GM12878 (cell line): ENCODE measurements at regions not wholly inside any gene's neighbourhood (a gene's known extent, or its start where the extent isn't known, plus 50 kb on each side); places are given as distances from the start of the nearest gene placed in this dataset.

ENCODE experiments used
- ATAC-seq: fragments of 200-7000 bp; cut with Tn5 transposase; 3 replicates; pipeline ENCODE4 v1.9.1; 2020; ENCODE audit warnings: mild to moderate bottlenecking, moderate library complexity
- BruUV-seq: library from RNA; stranded (reverse); fragments of 400-500 nt; replicated peaks from 2 replicates; lab custom pipeline; 2021; lab: Mats Ljungman, UMichigan
- CTCF ChIA-PET: fragments of 300-600 bp; sonication (Branson Sonifier 250); formaldehyde crosslinking; extraction: SDS; loops from one replicate; lab custom pipeline; 2021; ENCODE audit warnings: inconsistent platforms; lab: Yijun Ruan, JAX
- POLR2A ChIA-PET: fragments of 350-600 bp; formaldehyde crosslinking; extraction: SDS; loops from one replicate; lab custom pipeline; 2021; ENCODE audit warnings: inconsistent platforms; lab: Charles Lee
- RAD21 ChIA-PET: fragments of 300-600 bp; sonication (Branson Sonifier 250); formaldehyde crosslinking; loops from one replicate; lab custom pipeline; 2023; ENCODE audit warnings: antibody characterized with exemption; ENCODE audit not compliant: unreplicated experiment; lab: Charles Lee
- SMC1A ChIA-PET: fragments of 300-600 bp; sonication (Branson Sonifier 250); formaldehyde crosslinking; loops from one replicate; lab custom pipeline; 2023; ENCODE audit not compliant: unreplicated experiment, uncharacterized antibody; lab: Charles Lee
- DNase-seq: peaks from one replicate; pipeline ENCODE4 v3.0.0-alpha.2; 2011; ENCODE audit warnings: low read depth, low spot score
- FAIRE-seq: peaks from 3 replicates; lab custom pipeline; 2011; peaks lifted over from hg19 to GRCh38; lab: Jason Lieb, UNC
- H2AFZ ChIP-seq: 2 replicates; pipeline ENCODE4 v1.6.0; 2011; ENCODE audit warnings: low read depth, low read length, control low read depth; ENCODE audit not compliant: control insufficient read depth
- H3K27ac ChIP-seq: 2 replicates; pipeline ENCODE4 v1.5.1; 2011; ENCODE audit warnings: control low read depth; ENCODE audit not compliant: control insufficient read depth, insufficient read depth
- H3K27me3 ChIP-seq, 2 experiments: replicated peaks in 1 of 2; 2 replicates each; pipeline versions ENCODE4 v1.6.0 to v1.6.1; 2011; ENCODE audit warnings: low read length in 1 of 2; ENCODE audit not compliant: control insufficient read depth in 2 of 2, insufficient read depth in 2 of 2
- H3K36me3 ChIP-seq, 2 experiments: 2 replicates each; pipeline ENCODE4 v1.5.1; 2011; ENCODE audit warnings: low read length in 1 of 2; ENCODE audit not compliant: control insufficient read depth in 2 of 2, insufficient read depth in 2 of 2
- H3K4me1 ChIP-seq: 2 replicates; pipeline ENCODE4 v1.6.1; 2011; ENCODE audit warnings: mild to moderate bottlenecking, low read length, moderate library complexity, mixed read lengths; ENCODE audit not compliant: control insufficient read depth, insufficient read depth
- H3K4me2 ChIP-seq: 2 replicates; pipeline ENCODE4 v1.6.0; 2011; ENCODE audit warnings: control low read depth; ENCODE audit not compliant: control insufficient read depth, insufficient read depth
- H3K4me3 ChIP-seq: fragments of 200-600 bp; sonication (generic); 2 replicates; pipeline ENCODE4 v1.5.1; 2016
- H3K79me2 ChIP-seq: 2 replicates; pipeline ENCODE4 v1.6.0; 2011; ENCODE audit warnings: low read length; ENCODE audit not compliant: control insufficient read depth, insufficient read depth
- H3K9ac ChIP-seq: 2 replicates; pipeline ENCODE4 v1.8.0; 2011; ENCODE audit warnings: low read length, control low read depth, mixed read lengths; ENCODE audit not compliant: control insufficient read depth, insufficient read depth
- H3K9me3 ChIP-seq: replicated peaks from 3 replicates; pipeline ENCODE4 v1.5.1; 2011; ENCODE audit warnings: mild to moderate bottlenecking, low read length; ENCODE audit not compliant: control insufficient read depth, insufficient read depth
- H4K20me1 ChIP-seq: 2 replicates; pipeline ENCODE4 v1.6.0; 2011; ENCODE audit not compliant: control insufficient read depth, insufficient read depth
- IRF3 ChIP-seq: fragments of 450-650 bp; IDR thresholded peaks from 2 replicates; pipeline ENCODE4 v1.6.1; 2014; ENCODE audit warnings: mild to moderate bottlenecking
- MTA2 ChIP-seq: fragments of 450-650 bp; IDR thresholded peaks from 2 replicates; pipeline ENCODE4 v1.6.1; 2016; ENCODE audit warnings: low read depth, mild to moderate bottlenecking, moderate library complexity
- PAX5 ChIP-seq: IDR thresholded peaks from 2 replicates; pipeline ENCODE4 v1.6.1; 2011; ENCODE audit warnings: low read depth, low read length, borderline replicate concordance
- PRDM15 ChIP-seq: fragments of 450-650 bp; formaldehyde crosslinking; IDR thresholded peaks from 2 replicates; pipeline ENCODE4 v1.4.0; 2020; ENCODE audit warnings: mild to moderate bottlenecking, moderate library complexity
- TAF1 ChIP-seq: IDR thresholded peaks from 2 replicates; pipeline ENCODE4 v1.6.1; 2011; ENCODE audit warnings: mild to moderate bottlenecking, low read depth, low read length, borderline replicate concordance
- WGBS: methylation state at CpG from one replicate; pipeline ENCODE4 v1.1.6; 2016; ENCODE audit warnings: low lambda C conversion rate; ENCODE audit not compliant: insufficient replicate concordance, insufficient coverage; ENCODE audit errors: missing lambda C conversion rate; 5-methylcytosine and 5-hydroxymethylcytosine counted together
- in situ Hi-C: fragments of 300-500 bp; cut with MboI; formaldehyde crosslinking; loops from 9 replicates; pipeline ENCODE4 v1.14.3; 2018; ENCODE audit warnings: mixed read lengths
- intact Hi-C: fragments of 100-400 bp; cut with micrococcal nuclease; formaldehyde crosslinking; loops from one replicate; pipeline ENCODE4 v1.14.2; 2022; ENCODE audit not compliant: unreplicated experiment

- no TSS peak for BruUV-seq
- POLR2A ChIA-PET, result no interaction called here
- H3K4me2 ChIP-seq, result no peak overlapping the region
- no peak for FAIRE-seq
- no peaks in the 10 kb centered on the region for H4K20me1 ChIP-seq
- WGBS, result 36% methylated on average over 11 of the region's 11 CpGs
- H2AFZ ChIP-seq, result no peak overlapping the region
- H3K9me3 ChIP-seq, result no peaks in the 10 kb centered on the region
- H3K36me3 ChIP-seq, result no peaks in the 10 kb centered on the region
- SMC1A ChIA-PET, result no interaction called here
- H3K27ac ChIP-seq, result no peak overlapping the region
- H3K79me2 ChIP-seq, result no peaks in the 10 kb centered on the region
- no peaks in the 10 kb centered on the region for H3K4me1 ChIP-seq
- peaks cover 0 to 1% of the 10 kb centered on the region in 2 experiments; a peak in 1 of 4 replicates for H3K27me3 ChIP-seq
- TF ChIP-seq PRDM15 (CRISPR knock-in tag) (no peak), IRF3 (no peak), PAX5 (no peak), TAF1 (no peak), MTA2 (no peak)
- intact Hi-C loops (no loop called here), in situ Hi-C loops (no loop called here)
- H3K4me3 ChIP-seq, result no peak overlapping the region
- H3K9ac ChIP-seq, result no peak overlapping the region
- RAD21 ChIA-PET, result no interaction called here
- ATAC-seq, result no peak
- no peak for DNase-seq
- CTCF ChIA-PET, result no interaction called here
Measured at GRCh38 chr20:40861427-40862008, 167.1 kb upstream of the TOP1 start.
